ENCODE measurements at regions not wholly inside any gene's neighbourhood (a gene's known extent, or its start where the extent isn't known, plus 50 kb on each side); places are given as distances from the start of the nearest gene placed in this dataset.

- TF ChIP-seq CTCF (IDR thresholded peaks at IDR 0.05), result no peak
- no peak for TF ChIP-seq POLR2A (IDR thresholded peaks at IDR 0.05)
Observed at GRCh38 chr6:148289153-148289552, 53.5 kb upstream of the SASH1 start.

Measured in tibial nerve (tissue), 3 donors.